CMK (cell line): ENCODE measurements at regions not wholly inside any gene's neighbourhood (a gene's known extent, or its start where the extent isn't known, plus 50 kb on each side); places are given as distances from the start of the nearest gene placed in this dataset.

Source experiments
- DNase-seq: peaks from one replicate; pipeline ENCODE4 v3.0.0-alpha.2; 2010; ENCODE audit warnings: low read depth

GRCh38 chr7:46539892-46540483, 618.9 kb upstream of the IGFBP3 start:
- no peak for DNase-seq

GRCh38 chr7:46537191-46537905, 616.3 kb upstream of the IGFBP3 start:
- no peak for DNase-seq

- no peak for DNase-seq
These were observed 613.9 kb upstream of the IGFBP3 start for GRCh38 chr7:46534664-46535588.

GRCh38 chr7:46533946-46534345, 612.9 kb upstream of the IGFBP3 start:
- DNase-seq = no peak

GRCh38 chr7:46532571-46532970, 611.5 kb upstream of the IGFBP3 start:
- no peak for DNase-seq

GRCh38 chr7:46530081-46530750, 609.1 kb upstream of the IGFBP3 start:
- DNase-seq = no peak

GRCh38 chr7:46527360-46527759, 606.3 kb upstream of the IGFBP3 start:
- no peak for DNase-seq

- no peak for DNase-seq
These were observed 604.8 kb upstream of the IGFBP3 start for GRCh38 chr7:46525876-46526275.

GRCh38 chr7:46524350-46524749, 603.3 kb upstream of the IGFBP3 start:
- no peak for DNase-seq

GRCh38 chr7:46522354-46522906, 601.4 kb upstream of the IGFBP3 start:
- no peak for DNase-seq

- no peak for DNase-seq
These were observed 597.6 kb upstream of the IGFBP3 start for GRCh38 chr7:46518713-46519112.

GRCh38 chr7:46515844-46516590, 594.9 kb upstream of the IGFBP3 start:
- no peak for DNase-seq

GRCh38 chr7:46513447-46513848, 592.4 kb upstream of the IGFBP3 start:
- no peak for DNase-seq

GRCh38 chr7:46512891-46513413, 591.9 kb upstream of the IGFBP3 start:
- DNase-seq = no peak

GRCh38 chr7:46511442-46512215, 590.6 kb upstream of the IGFBP3 start:
- DNase-seq = no peak

GRCh38 chr7:46508583-46508982, 587.5 kb upstream of the IGFBP3 start:
- DNase-seq = no peak

GRCh38 chr7:46507560-46507959, 586.5 kb upstream of the IGFBP3 start:
- no peak for DNase-seq

- DNase-seq = no peak
These were observed 573.4 kb upstream of the IGFBP3 start for GRCh38 chr7:46494441-46494840.

GRCh38 chr7:46494028-46494427, 573.0 kb upstream of the IGFBP3 start:
- no peak for DNase-seq

GRCh38 chr7:46493196-46493595, 572.1 kb upstream of the IGFBP3 start:
- no peak for DNase-seq
